Endothelial cell of umbilical vein (primary cell): ENCODE measurements at regions not wholly inside any gene's neighbourhood (a gene's known extent, or its start where the extent isn't known, plus 50 kb on each side); places are given as distances from the start of the nearest gene placed in this dataset.

Experiments
- BruUV-seq: library from RNA; stranded (reverse); fragments of 400-500 nt; replicated peaks from 2 replicates; lab custom pipeline; 2021; lab: Mats Ljungman, UMichigan
- CTCF ChIA-PET: fragments of 300-600, 350-600 bp; sonication (Branson Sonifier 250); formaldehyde crosslinking; loops from one replicate; lab custom pipeline; 2021; ENCODE audit warnings: antibody characterized with exemption, inconsistent platforms; lab: Charles Lee
- POLR2A ChIA-PET: fragments of 300-600, 350-600 bp; sonication (Branson Sonifier 250); formaldehyde crosslinking; loops from one replicate; lab custom pipeline; 2021; ENCODE audit warnings: antibody characterized with exemption, inconsistent platforms; lab: Charles Lee
- DNase-seq: peaks from one replicate; pipeline ENCODE4 v3.0.0-alpha.2; 2011; ENCODE audit warnings: low read depth, low spot score
- FAIRE-seq: peaks from 2 replicates; lab custom pipeline; 2011; peaks lifted over from hg19 to GRCh38; lab: Jason Lieb, UNC
- H2AFZ ChIP-seq: 2 replicates; pipeline ENCODE4 v1.6.0; 2012; ENCODE audit warnings: low read depth, low read length, control low read depth, inconsistent platforms
- H3K27ac ChIP-seq: 2 replicates; pipeline ENCODE4 v1.5.1; 2011; ENCODE audit warnings: low read depth, mild to moderate bottlenecking, control low read depth, low read length, moderate library complexity; ENCODE audit not compliant: insufficient read depth
- H3K27me3 ChIP-seq, 2 experiments: 2 replicates each; pipeline versions ENCODE4 v1.6.0 to v1.6.1; 2011; ENCODE audit warnings: low read length in 2 of 2, mixed read lengths in 1 of 2; ENCODE audit not compliant: control insufficient read depth in 2 of 2, insufficient read depth in 2 of 2
- H3K36me3 ChIP-seq, 2 experiments: 2 replicates in 1 of 2; 3 replicates in 1 of 2; pipeline ENCODE4 v1.5.1; 2011; ENCODE audit warnings: low read length in 2 of 2, mild to moderate bottlenecking in 1 of 2, moderate library complexity in 1 of 2; ENCODE audit not compliant: control insufficient read depth in 2 of 2, insufficient read depth in 2 of 2; ENCODE audit errors: extremely low read depth in 1 of 2
- H3K4me1 ChIP-seq: 3 replicates; pipeline ENCODE4 v1.5.1; 2011; ENCODE audit warnings: mild to moderate bottlenecking, low read length; ENCODE audit not compliant: control insufficient read depth, insufficient read depth; ENCODE audit errors: extremely low read depth
- H3K4me2 ChIP-seq: 2 replicates; pipeline ENCODE4 v1.6.1; 2011; ENCODE audit warnings: low read length, control low read depth, mixed read lengths; ENCODE audit not compliant: insufficient read depth
- H3K4me3 ChIP-seq, 3 experiments: fragments of 200-600 bp in 1 of 3; sonication (generic), shearing (Covaris generic) in 1 of 3; replicated peaks in 1 of 3; 2 replicates each; pipeline ENCODE4 v1.5.1; 2011 to 2016; ENCODE audit warnings: control low read depth in 3 of 3, low read length in 3 of 3, mild to moderate bottlenecking in 2 of 3, inconsistent platforms in 1 of 3, low read depth in 1 of 3, moderate library complexity in 1 of 3; ENCODE audit not compliant: insufficient read depth in 1 of 3
- H3K79me2 ChIP-seq: 2 replicates; pipeline ENCODE4 v1.6.0; 2012; ENCODE audit warnings: low read length, inconsistent platforms; ENCODE audit not compliant: control insufficient read depth, insufficient read depth
- H3K9ac ChIP-seq: replicated peaks from 2 replicates; pipeline ENCODE3; 2011; ENCODE audit warnings: low read length, control low read depth; ENCODE audit not compliant: insufficient read depth; ENCODE audit errors: extremely low read depth
- H3K9me1 ChIP-seq: replicated peaks from 3 replicates; pipeline ENCODE4 v1.6.0; 2011; ENCODE audit warnings: mild to moderate bottlenecking, low read length; ENCODE audit not compliant: control insufficient read depth, insufficient read depth; ENCODE audit errors: extremely low read depth
- H3K9me3 ChIP-seq: replicated peaks from 2 replicates; pipeline ENCODE4 v1.5.1; 2012; ENCODE audit warnings: low read length, inconsistent platforms; ENCODE audit not compliant: control insufficient read depth, insufficient read depth
- H4K20me1 ChIP-seq: replicated peaks from 2 replicates; pipeline ENCODE3; 2011; ENCODE audit warnings: mild to moderate bottlenecking, low read length; ENCODE audit not compliant: control insufficient read depth, insufficient read depth; ENCODE audit errors: extremely low read depth
- CTCF ChIP-seq, 2 donors: IDR thresholded peaks; 1 replicate in 1 of 2; 2 replicates in 1 of 2; pipeline ENCODE4 v1.5.1; 2011; ENCODE audit warnings: low read length in 2 of 2, mild to moderate bottlenecking in 2 of 2, moderate library complexity in 2 of 2, control low read depth in 1 of 2, inconsistent platforms in 1 of 2, low read depth in 1 of 2; ENCODE audit not compliant: insufficient read depth in 1 of 2; ENCODE audit errors: extremely low read depth in 1 of 2
- EZH2 ChIP-seq: IDR thresholded peaks from 2 replicates; pipeline ENCODE4 v1.6.1; 2012; ENCODE audit warnings: borderline replicate concordance, low read depth, mild to moderate bottlenecking, moderate library complexity, low read length, inconsistent platforms; ENCODE audit not compliant: severe bottlenecking
- FOS ChIP-seq: IDR thresholded peaks from 2 replicates; pipeline ENCODE4 v1.6.1; 2011; ENCODE audit warnings: mild to moderate bottlenecking, low read length, moderate library complexity, borderline replicate concordance; ENCODE audit not compliant: insufficient read depth
- GATA2 ChIP-seq: IDR thresholded peaks from 2 replicates; pipeline ENCODE4 v1.7.0; 2011; ENCODE audit warnings: low read depth, mild to moderate bottlenecking, moderate library complexity, mixed read lengths, low read length; ENCODE audit not compliant: insufficient read length, insufficient read depth
- JUN ChIP-seq: IDR thresholded peaks from 2 replicates; pipeline ENCODE4 v1.6.1; 2011; ENCODE audit warnings: borderline replicate concordance, low read depth; ENCODE audit not compliant: insufficient read length, insufficient read depth
- MAX ChIP-seq: IDR thresholded peaks from 2 replicates; pipeline ENCODE4 v1.6.1; 2011; ENCODE audit not compliant: insufficient read depth, insufficient read length
- MYC ChIP-seq: IDR thresholded peaks from one replicate; pipeline ENCODE4 v1.6.1; 2011; ENCODE audit warnings: mild to moderate bottlenecking, low read depth, low read length
- POLR2A ChIP-seq: IDR thresholded peaks from 2 replicates; pipeline ENCODE4 v1.6.1; 2012; ENCODE audit warnings: low read depth, mild to moderate bottlenecking, control low read depth, low read length
- POLR2AphosphoS5 ChIP-seq: IDR thresholded peaks from 2 replicates; pipeline ENCODE4 v1.6.1; 2012; ENCODE audit warnings: low read depth, mild to moderate bottlenecking, control low read depth, low read length, moderate library complexity; ENCODE audit not compliant: insufficient read depth
- dilution Hi-C: fragments of 300-500 bp; cut with MboI; formaldehyde crosslinking; loops from one replicate; pipeline ENCODE4 v1.15.0; 2019; ENCODE audit warnings: low sequenced_read_pairs; ENCODE audit not compliant: extremely low pct_ligation_motif_present
- intact Hi-C: fragments of 100-400 bp; cut with micrococcal nuclease; formaldehyde crosslinking; loops from one replicate; pipeline ENCODE4 v1.10.0; 2022

- Histone ChIP-seq H3K4me2 (no peak overlapping the region), H3K4me3 (no peak overlapping the region), H2AFZ (no peak overlapping the region), H3K27me3 (no peaks in the 10 kb centered on the region), H4K20me1 (no peaks in the 10 kb centered on the region), H3K4me1 (no peaks in the 10 kb centered on the region), H3K9me1 (no peaks in the 10 kb centered on the region), H3K79me2 (no peaks in the 10 kb centered on the region), H3K36me3 (no peaks in the 10 kb centered on the region), H3K9ac (no peak overlapping the region), H3K9me3 (peaks cover 7% of the 10 kb centered on the region), H3K27ac (no peak overlapping the region)
- ChIA-PET POLR2A (no interaction called here), CTCF (no interaction called here)
- BruUV-seq = no TSS peak
- intact Hi-C loops = no loop called here
- TF ChIP-seq MYC (no peak), POLR2A (no peak), CTCF (IDR thresholded peaks at IDR 0.05; ENCODE audit: extremely low read depth in 1 of 2, insufficient read depth in 1 of 2, low read depth in 1 of 2, low read length in 2 of 2) (no peak), EZH2 (no peak), FOS (no peak), MAX (no peak), JUN (no peak)
- FAIRE-seq (no peak), DNase-seq (no peak)
- dilution Hi-C loops = no loop called here
Measured at GRCh38 chr7:98683514-98683913, 66.4 kb downstream of the NPTX2 start.

GRCh38 chr7:98685541-98685940 lies 68.5 kb downstream of the NPTX2 start:
- no peak overlapping the region for H3K4me2 ChIP-seq
- no peaks in the 10 kb centered on the region for H3K9me1 ChIP-seq
- H3K4me1 ChIP-seq = no peaks in the 10 kb centered on the region
- H3K27ac ChIP-seq = no peak overlapping the region
- H3K9ac ChIP-seq = no peak overlapping the region
- H3K79me2 ChIP-seq = no peaks in the 10 kb centered on the region
- dilution Hi-C loops (no loop called here), intact Hi-C loops (no loop called here)
- DNase-seq (no peak), FAIRE-seq (no peak)
- no peaks in the 10 kb centered on the region for H3K27me3 ChIP-seq
- POLR2A ChIA-PET = no interaction called here
- no TSS peak for BruUV-seq
- H3K36me3 ChIP-seq = no peaks in the 10 kb centered on the region
- H2AFZ ChIP-seq = no peak overlapping the region
- peaks cover 10% of the 10 kb centered on the region for H3K9me3 ChIP-seq
- no peak for TF ChIP-seq GATA2
- no peak for TF ChIP-seq MYC
- TF ChIP-seq MAX = no peak
- TF ChIP-seq POLR2AphosphoS5 = no peak
- TF ChIP-seq EZH2 = no peak
- TF ChIP-seq CTCF (IDR thresholded peaks at IDR 0.05; ENCODE audit: extremely low read depth in 1 of 2, insufficient read depth in 1 of 2, low read depth in 1 of 2, low read length in 2 of 2) = no peak
- no peak for TF ChIP-seq JUN
- TF ChIP-seq POLR2A = no peak
- no peak for TF ChIP-seq FOS
- no peaks in the 10 kb centered on the region for H4K20me1 ChIP-seq
- CTCF ChIA-PET = no interaction called here
- H3K4me3 ChIP-seq = no peak overlapping the region
